Stimulated activated naive CD4-positive, alpha-beta T cell (primary cell): ENCODE measurements at regions not wholly inside any gene's neighbourhood (a gene's known extent, or its start where the extent isn't known, plus 50 kb on each side); places are given as distances from the start of the nearest gene placed in this dataset.
A peak's percentile ranks its signal among the peaks of the same experiment; 100 is the strongest.

Experiments
- DNase-seq, 6 experiments: peaks; one replicate each; lab custom pipeline; 2025; lab: John Stamatoyannopoulos, UW

- DNase-seq: peak; percentile 54 to 85 (median 70)
These were observed 50.0 kb upstream of the SLC19A1 start for GRCh38 chr21:45592208-45592619.

GRCh38 chr21:45592626-45593134 lies 50.4 kb upstream of the SLC19A1 start:
- no peak for DNase-seq

GRCh38 chr21:45593162-45594022 lies 50.1 kb upstream of the PCBP3 start:
- DNase-seq: no peak
